GM21737 (cell line): ENCODE measurements at regions not wholly inside any gene's neighbourhood (a gene's known extent, or its start where the extent isn't known, plus 50 kb on each side); places are given as distances from the start of the nearest gene placed in this dataset.

Source experiments
- ATAC-seq: cut with Tn5 transposase; IDR thresholded peaks from one replicate; pipeline ENCODE4 v1.9.1; 2021; ENCODE audit warnings: mild to moderate bottlenecking, moderate library complexity; ENCODE audit not compliant: unreplicated experiment

DNA sequence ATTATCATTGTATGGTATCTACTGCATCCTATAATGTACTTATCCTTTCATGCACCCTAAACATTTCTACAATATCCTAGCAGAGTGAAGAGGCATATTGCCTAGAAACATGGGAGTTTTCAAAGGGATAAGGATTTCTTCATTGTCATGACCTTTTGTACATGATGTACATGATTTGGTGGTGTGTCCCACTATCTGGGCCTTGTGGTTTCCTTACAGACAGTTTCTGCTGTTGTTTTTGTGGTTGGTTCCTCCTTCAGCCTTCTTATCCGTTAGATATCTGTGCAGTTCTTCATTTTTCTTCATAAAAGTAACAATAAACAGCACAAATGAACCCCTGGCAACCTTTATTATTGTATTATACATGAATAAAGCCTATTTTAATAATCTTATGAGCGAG, 70.4 kb upstream of the BACH1 start:
- ATAC-seq = no peak

DNA sequence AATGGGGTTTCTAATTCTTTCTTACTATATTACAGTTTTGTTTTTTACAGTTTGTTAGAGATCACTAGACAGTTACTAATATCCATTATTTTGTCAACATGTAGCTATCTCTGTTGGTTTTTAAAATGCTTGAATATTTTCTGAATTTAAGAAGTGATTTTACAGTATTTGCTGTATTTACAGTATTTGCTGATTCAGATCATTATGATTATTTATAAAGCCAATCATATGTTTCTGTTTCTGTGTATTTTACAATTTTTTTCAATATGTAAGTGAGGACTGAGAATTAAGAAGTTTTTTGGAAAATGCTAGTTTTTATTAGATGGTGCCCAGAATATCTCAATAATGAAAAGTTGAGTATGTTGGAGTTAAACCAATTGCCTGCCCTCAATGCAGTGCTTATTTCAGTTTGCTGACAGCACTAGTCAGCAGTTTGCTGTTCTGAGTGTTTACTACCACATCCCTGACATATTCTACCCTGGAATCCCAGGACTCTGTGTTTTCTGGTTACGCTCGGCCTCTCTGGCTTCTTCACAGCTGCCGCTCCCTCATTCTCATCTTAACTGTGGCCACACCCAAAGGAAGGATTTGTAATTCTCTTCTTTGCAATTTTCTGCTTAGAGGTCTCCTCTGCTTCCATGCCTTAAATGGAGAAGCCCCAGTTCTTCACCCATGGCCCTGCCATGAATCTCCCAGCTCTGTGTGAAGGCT, 68.0 kb upstream of the BACH1 start:
- no peak for ATAC-seq

DNA sequence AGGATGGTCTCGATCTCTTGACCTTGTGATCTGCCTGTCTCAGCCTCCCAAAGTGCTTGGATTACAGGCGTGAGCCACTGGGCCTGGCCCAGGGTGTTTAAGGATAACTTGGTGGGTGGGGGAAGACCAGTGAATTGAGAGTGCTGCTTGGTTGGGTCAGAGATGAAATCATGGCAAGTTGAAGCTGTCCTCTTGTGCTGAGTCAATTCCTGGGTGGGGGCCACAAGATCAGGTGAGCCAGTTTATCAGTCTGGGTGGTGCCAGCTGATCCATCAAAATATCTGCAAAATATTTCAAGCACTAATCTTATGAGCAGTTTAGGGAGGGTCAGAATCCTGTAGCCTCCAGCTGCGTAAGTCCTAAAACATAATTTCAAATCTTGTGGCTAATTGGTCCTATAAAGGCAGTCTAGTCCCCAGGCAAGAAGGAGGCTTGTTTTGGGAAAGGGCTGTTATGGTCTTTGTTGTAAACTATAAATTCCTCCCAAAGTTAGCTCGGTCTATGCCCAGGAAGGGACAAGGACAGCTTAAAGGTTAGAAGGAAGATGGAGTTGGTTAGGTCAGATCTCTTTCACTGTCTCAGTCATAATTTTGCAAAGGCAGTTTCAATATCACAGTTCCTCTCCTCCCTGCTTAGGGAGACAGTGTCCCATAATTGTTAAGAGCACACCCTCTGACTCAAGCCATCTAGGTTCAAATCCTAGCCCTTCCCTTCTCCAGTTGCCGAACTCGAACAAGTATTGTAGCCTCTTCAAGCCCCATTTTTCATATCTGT, 66.8 kb upstream of the BACH1 start:
- ATAC-seq = no peak

DNA sequence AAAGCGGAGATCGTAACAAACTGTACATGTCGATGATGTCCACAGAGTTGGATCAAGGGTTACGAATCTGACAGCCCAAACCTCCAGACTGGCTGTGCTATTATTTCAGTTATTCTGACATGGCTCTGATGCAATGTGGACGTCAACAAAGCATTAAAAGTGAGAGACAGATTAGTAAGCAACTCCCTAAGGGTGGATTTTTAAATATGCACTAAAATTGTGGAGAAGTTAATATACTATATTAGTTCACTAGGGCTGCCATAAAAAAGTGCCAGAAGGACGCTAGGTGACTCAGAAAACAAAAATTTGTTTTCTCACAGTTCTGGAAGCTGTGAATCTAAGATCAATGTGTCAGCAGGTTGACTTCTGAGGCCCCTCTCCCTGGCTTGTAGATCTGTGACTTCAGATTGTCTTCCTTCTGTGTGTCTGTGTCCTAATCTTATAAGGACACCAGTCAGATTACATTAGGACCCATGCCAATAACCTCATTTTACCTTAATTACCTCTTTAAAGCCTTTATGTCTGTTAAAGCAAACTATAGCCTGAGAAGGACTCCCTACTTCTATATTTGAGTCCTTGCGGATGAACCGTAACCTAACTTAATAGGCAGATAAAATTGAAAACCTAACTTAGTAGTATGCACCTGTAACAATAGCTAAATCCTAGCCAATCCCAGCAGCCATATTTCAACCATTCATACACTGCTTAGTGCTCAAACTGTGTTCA, 66.0 kb upstream of the BACH1 start:
- ATAC-seq = no peak

DNA sequence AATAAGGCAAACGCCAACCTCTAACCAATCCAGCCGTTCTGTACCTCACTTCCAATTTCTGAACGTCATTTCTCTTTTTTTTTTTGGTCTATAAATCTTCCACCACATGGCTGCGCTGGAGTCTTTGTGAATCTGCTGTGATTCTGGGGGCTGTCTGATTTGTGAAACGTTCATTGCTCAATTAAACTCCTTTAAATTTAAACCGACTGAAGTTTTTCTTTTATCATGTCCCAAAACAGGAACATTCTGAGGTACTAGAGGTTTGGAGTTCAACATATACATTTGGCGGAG, 65.5 kb upstream of the BACH1 start:
- peak; percentile 11 for ATAC-seq

DNA sequence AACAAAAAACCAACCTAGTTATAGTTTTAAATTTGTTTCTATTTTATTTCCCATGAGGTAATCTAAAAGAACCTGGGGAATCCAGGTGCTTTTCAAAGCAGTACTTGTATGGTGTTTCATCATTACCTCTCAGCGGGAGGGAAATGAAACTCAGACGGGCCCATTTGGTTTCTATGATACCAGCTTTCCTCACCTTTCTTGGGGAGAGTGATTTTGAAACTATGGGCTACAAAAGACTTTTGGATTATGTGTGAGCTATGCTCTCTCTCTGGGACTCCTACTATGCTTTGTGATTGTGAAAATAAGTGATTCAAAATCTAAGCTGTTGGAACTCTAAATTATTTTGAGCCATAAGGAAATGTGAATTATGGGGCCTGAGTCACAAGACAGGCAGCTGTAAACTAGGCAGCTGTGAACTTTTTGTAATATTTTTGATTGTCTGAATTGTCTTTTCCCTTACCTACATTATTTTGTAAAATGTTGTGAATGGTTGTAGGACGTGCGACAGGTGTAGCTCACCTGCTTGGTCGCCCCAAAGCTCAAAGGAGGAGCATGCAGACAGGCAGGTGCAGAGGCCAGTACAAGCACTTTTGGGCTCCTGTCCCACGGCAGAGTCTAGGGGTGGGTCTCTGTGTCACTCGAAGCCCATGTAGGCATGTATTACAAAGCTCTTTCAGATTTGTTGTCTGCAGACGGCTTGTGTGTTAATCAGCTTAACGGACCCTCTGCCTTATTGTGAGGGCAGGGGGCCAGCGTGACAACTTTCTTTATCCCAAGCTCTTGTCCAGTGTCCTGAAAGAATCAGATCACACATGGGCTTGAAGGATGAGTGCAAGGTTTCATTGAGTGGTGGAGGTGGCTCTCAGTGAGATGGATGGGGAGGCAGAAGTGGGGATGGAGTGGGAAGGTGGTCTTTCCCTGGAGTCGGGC, 64.8 kb upstream of the BACH1 start:
- peak; percentile 52 for ATAC-seq

DNA sequence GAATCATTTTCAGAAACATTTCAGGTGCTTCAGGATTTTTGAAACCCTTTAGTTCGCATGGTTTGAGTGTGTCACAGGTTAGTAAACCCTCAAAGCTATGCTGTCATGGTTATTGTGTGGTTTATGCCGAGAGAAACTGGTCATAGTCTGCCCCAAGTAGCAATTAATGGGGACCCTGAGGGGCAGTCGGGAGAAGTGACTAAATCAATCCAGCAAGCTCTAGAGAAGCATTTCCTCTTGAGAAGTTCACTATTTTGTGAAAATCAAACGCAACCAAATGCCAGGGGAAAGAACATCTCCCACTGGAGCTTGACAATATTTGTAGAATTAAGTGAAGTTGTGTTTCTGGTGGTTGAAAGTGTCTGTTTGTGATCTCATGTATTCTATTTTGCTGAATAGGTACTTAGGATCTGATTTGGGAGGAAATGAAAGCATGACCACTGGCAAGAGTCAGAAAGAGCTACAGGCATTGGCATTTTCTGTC, 63.0 kb upstream of the BACH1 start:
- peak; percentile 57 for ATAC-seq

DNA sequence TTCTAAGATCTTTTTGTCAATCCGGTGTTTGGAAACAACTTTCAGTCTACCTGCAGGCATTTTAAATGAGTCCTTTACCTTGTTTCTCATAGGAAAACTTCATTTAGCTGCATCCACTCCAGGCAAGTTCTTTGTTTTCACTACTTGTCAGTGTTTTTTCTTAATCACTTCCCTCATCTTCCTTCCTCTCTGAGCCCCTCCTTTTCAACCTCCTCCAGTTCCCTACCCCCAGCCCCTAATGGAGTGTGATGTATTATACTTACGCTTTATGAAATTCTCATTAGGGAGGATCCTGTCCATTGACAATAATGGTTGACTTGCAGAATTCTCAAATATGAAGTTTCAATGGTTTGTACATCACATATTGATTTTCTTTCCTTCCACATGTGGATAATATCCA, 62.5 kb upstream of the BACH1 start:
- no peak for ATAC-seq

DNA sequence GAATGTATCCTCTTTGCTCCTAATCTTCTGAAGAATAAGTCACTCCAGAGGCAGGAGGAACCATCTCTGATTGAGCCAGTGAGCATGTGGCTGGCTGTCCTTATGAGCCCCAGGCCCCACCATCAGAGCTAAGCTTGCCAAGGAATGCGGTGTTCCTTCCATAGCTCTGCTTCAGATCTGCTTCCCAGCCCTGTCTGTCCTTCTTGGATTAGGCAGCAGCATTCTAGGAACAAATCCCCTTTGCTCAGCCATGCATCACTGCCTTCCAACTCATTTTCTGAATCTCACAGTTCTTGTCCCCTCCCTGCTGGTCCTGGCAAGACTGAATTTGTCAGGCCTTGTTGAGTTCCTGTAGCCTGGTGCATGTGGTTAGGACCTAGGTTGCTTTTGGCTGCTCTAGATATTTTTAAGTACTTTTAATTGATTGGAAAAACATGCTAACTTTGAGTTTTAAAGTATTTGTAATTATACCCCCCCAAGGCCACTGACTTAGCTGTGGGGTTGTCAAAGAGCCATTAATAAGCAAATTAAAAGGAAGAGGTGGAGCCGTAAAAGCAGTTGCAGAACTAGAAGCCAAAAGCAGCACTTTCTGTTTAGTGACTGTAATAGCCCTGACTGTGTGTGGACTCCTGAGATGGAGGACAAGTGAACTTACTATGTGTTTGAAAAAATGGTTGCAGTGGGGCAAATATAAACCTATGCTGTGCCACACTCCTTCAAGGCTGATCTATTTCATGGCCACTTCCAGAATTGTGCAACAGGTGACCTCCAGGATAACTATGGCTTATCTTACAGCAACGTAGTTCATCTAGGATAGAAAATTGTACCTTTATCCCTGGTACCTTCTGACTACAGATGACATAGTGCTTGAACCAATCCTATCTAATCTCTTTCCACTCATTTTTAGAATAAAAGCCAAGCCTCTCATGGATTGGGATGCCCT, 61.3 kb upstream of the BACH1 start:
- no peak for ATAC-seq

DNA sequence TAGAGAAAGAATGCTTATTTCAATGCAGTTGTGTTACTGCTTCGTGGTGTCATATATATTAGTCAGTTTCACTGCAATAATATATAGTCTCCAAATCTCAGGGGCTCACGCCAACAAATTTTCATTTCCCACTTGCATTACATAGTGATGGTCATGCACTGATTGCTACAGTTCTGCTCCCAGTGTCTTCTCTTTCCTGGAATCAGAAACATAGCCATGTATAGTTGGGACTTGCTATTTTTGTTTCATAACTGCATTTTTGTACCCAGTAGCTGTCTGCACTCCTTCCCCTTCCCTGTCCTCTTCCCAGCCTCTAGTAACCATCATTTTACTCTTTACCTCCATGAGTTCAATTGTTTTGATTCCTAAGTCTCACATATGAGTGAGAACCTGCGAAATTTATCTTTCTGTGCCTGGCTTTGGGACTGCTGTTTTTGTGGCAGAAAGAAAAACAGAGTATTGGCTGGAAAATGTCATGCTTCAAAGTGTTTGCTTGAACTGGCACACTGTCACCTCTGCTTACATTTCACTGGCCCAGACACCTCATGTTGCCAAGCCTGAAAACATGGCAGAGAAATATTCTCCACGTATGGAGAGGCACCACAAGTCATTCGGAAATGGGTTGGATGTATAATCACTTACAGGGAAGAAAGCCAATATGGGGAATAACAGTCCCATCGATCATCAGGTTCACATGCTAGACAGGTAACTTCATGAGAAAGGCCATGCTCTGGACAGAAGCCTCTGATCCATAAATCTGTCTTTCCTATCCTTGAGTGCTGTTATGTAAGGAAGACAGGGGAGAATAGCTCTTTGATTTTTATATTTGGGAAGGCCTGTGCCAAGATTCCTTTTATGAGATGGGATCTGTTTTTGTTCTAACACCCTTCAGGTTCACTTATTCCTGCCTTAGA, 60.4 kb upstream of the BACH1 start:
- no peak for ATAC-seq

DNA sequence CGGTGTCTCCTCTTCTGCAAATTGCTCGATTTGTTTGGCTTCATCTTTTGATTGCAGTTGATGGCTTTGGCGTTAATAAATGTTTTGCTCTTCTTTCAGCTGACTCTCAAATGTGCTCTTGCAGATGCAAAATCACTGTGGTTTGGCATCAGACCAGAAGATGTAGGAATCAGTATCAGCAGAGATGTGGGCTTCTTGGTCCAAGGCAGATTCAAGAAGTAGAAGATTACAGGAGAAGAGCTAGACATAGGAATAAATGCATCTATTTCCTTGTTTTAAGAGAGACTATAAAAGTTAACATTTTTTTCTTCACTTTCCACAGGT, 59.8 kb upstream of the BACH1 start:
- no peak for ATAC-seq

DNA sequence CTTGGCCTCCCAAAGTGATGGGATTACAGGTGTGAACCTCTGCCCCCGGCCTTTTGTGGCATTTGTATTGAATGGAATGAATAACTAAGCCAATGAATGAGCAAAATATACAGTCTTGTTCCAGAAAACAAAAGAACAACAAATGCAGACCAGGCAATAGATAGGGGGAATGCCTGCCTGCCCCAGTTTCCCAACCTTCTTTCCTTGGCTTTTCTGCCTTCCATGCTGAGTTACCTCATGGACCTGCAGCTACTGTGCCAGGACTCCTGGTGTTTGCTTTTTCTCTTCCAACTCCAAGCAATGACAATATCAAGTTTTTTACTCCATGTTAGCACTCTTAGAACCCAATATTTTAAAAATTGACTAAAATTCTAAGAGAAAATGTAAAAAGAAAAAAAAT, 58.6 kb upstream of the BACH1 start:
- ATAC-seq = no peak

DNA sequence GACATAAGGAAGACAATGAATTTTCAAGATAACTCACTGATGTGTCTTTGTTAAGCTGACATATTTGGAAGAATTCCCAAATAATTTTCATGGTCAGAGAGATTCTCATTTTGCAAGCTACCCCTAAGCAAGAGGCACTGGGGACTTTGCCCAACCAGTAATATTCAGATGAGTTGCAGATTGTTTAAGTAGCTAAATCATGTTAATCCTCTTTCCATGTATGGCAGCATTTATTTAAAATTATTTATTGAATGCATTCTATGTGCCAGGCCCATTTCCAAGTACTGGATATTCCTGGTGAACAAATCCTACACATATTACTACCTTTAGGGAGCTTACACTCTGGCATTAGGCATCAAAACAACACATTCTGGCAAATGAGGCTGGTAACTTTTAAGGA, 56.5 kb upstream of the BACH1 start:
- ATAC-seq = no peak

DNA sequence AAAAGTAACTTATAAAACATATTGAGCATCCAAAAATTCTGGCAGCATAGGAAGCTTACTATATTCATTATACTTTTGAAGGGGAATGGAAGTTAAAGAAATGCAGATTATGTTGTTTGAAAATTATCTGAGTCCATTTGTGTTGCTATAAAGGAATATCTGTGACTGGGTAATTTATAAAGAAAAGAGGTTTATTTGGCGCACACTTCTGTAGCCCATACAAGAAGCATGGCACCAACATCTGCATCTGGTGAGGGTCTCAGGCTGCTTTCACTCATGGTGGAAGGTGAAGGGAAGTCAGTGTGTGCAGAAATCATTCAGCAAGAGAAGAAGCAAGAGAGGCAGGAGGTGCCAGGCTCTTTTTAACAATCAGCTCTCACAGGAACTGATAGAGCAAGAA, 55.5 kb upstream of the BACH1 start:
- ATAC-seq = no peak

DNA sequence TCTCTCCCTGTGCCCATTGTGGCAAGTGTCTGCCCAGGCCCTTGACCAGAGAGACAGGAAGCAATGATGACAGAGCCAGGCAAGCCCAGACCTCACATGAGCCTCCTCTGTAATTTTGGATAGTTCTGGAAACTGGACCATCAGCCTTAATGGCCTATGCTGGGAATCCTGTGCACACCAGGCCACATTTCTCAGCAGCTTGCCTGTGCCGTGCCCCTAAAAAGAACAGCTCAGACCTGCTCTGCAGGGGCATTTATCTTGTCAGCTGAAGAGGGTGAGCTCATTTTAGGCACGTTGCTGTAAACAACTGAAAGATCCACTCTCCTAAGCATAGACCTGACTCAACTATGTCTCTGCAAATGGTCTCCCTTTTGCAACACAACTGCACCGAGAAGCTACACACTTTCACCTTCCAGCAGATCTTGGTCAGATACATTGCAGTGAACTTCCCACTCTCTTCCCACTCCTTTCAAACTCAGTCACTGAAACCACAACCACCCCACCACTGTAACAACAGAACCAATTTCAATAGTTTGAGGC, 53.5 kb upstream of the BACH1 start:
- no peak for ATAC-seq

DNA sequence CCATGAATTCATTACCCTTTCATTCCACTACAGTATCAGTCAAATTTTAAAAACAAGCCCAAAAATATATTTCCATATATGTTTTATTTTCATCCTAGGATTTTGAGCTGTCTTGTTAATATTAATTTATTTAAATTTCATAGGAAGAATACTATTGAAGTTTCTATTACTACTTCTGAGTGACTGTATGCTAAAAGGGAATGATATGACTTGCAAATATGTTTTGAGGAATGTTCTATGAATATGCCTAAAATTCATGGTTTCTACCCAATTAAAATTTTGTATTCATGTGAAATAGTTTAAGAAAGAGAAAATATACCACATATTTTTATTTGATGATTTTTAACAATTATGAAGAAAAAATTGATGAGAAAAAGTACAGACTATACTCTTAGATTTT, 52.9 kb upstream of the BACH1 start:
- ATAC-seq = no peak

DNA sequence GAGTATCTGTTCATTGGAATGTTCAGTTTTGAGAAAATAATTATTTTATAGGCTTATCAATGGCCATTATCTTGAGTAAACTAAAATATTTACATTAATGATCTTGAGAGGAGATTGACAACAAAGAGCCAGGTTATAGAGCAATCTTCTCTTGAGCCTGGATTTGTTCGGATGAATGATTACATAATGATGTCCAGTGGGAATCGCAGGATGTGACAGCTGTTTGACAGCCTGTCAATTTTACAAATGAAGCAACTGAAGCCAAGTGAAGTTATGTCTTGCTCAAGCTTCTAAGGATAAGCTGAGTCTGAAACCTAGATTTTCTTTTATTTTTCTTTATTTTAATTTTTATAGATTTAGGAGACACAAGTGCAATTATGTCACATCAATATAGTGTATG, 52.1 kb upstream of the BACH1 start:
- ATAC-seq = no peak

DNA sequence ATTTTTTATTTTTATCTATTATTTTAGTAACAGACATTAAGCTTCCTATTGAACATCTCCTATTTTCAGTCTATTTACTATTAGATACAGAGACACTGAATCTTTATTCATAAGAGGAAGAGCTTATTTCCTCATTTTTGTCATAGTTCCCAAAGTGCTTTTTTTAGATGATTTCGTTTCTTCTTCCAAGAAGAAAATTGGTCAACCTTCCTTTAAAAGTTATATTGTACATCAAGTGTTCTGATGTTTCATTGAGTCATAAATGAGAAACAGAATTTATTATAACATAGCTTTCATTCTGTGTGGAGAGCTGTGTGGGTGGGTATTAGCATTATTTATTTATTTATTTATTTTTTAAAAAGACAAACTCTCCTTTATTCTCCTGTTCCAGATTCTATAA, 50.6 kb upstream of the BACH1 start:
- no peak for ATAC-seq
